ENCODE measurements at regions not wholly inside any gene's neighbourhood (a gene's known extent, or its start where the extent isn't known, plus 50 kb on each side); places are given as distances from the start of the nearest gene placed in this dataset.
"Not testable (repeated sequence)": the region's sequence is repeated elsewhere in the genome, so short reads cannot be mapped to it uniquely, and the experiment has no call there.

GRCh38 chr11:87585613-87586012 is 547.9 kb downstream of the TMEM135 start:
- not testable (repeated sequence) for TF ChIP-seq CTCF (IDR thresholded peaks at IDR 0.05; ENCODE audit: low read depth, low read length, missing input control); RAD21 (IDR thresholded peaks at IDR 0.05); ATF3 (IDR thresholded peaks at IDR 0.05); GABPA (IDR thresholded peaks at IDR 0.05 in 1 of 2, conservative IDR thresholded peaks at IDR 0.05 in 1 of 2); TAF1 (conservative IDR thresholded peaks at IDR 0.05); YY1 (IDR thresholded peaks at IDR 0.05); HNF4G (IDR thresholded peaks at IDR 0.05); EGR1 (IDR thresholded peaks at IDR 0.05; ENCODE audit: low read depth in 2 of 2); FOXA1 (IDR thresholded peaks at IDR 0.05); REST (IDR thresholded peaks at IDR 0.05); JUND (IDR thresholded peaks at IDR 0.05); RXRA (IDR thresholded peaks at IDR 0.05)
- TF ChIP-seq, protein P1, sequence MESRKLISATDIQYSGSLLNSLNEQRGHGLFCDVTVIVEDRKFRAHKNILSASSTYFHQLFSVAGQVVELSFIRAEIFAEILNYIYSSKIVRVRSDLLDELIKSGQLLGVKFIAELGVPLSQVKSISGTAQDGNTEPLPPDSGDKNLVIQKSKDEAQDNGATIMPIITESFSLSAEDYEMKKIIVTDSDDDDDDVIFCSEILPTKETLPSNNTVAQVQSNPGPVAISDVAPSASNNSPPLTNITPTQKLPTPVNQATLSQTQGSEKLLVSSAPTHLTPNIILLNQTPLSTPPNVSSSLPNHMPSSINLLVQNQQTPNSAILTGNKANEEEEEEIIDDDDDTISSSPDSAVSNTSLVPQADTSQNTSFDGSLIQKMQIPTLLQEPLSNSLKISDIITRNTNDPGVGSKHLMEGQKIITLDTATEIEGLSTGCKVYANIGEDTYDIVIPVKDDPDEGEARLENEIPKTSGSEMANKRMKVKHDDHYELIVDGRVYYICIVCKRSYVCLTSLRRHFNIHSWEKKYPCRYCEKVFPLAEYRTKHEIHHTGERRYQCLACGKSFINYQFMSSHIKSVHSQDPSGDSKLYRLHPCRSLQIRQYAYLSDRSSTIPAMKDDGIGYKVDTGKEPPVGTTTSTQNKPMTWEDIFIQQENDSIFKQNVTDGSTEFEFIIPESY (IDR thresholded peaks at IDR 0.05) = not testable (repeated sequence)
- TF ChIP-seq, protein P2, sequence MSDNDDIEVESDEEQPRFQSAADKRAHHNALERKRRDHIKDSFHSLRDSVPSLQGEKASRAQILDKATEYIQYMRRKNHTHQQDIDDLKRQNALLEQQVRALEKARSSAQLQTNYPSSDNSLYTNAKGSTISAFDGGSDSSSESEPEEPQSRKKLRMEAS (IDR thresholded peaks at IDR 0.05) = not testable (repeated sequence)

Data from liver (tissue), 3 donors.